ENCODE measurements at regions not wholly inside any gene's neighbourhood (a gene's known extent, or its start where the extent isn't known, plus 50 kb on each side); places are given as distances from the start of the nearest gene placed in this dataset.

GRCh38 chr6:147642458-147642857, 134.0 kb downstream of the SAMD5 start:
- Histone ChIP-seq H3K9ac (ENCODE audit: low read depth in 1 of 2, low read length in 2 of 2) (no peak overlapping the region), H3K4me3 (ENCODE audit: low read depth in 1 of 2, low read length in 2 of 2) (no peak overlapping the region), H3K4me1 (ENCODE audit: control insufficient read depth in 1 of 2, insufficient read depth in 2 of 2, low read length in 2 of 2) (no peaks in the 10 kb centered on the region), H3K9me3 (ENCODE audit: control insufficient read depth in 1 of 2, low read length in 2 of 2) (no peaks in the 10 kb centered on the region), H3K36me3 (ENCODE audit: control insufficient read depth in 1 of 2, insufficient read depth in 2 of 2, low read length in 2 of 2) (no peaks in the 10 kb centered on the region), H3K27me3 (ENCODE audit: control insufficient read depth in 1 of 2, insufficient read depth in 2 of 2, low read length in 2 of 2) (no peaks in the 10 kb centered on the region), H3K27ac (ENCODE audit: low read depth, low read length) (no peak overlapping the region)

- Histone ChIP-seq H3K27me3 (ENCODE audit: control insufficient read depth in 1 of 2, insufficient read depth in 2 of 2, low read length in 2 of 2) (no peaks in the 10 kb centered on the region), H3K36me3 (ENCODE audit: control insufficient read depth in 1 of 2, insufficient read depth in 2 of 2, low read length in 2 of 2) (no peaks in the 10 kb centered on the region), H3K27ac (ENCODE audit: low read depth, low read length) (no peak overlapping the region), H3K4me1 (ENCODE audit: control insufficient read depth in 1 of 2, insufficient read depth in 2 of 2, low read length in 2 of 2) (no peaks in the 10 kb centered on the region), H3K9me3 (ENCODE audit: control insufficient read depth in 1 of 2, low read length in 2 of 2) (no peaks in the 10 kb centered on the region), H3K9ac (ENCODE audit: low read depth in 1 of 2, low read length in 2 of 2) (no peak overlapping the region), H3K4me3 (ENCODE audit: low read depth in 1 of 2, low read length in 2 of 2) (no peak overlapping the region)
These were observed 135.1 kb downstream of the SAMD5 start for GRCh38 chr6:147643341-147644200.

- no peak overlapping the region for H3K27ac ChIP-seq (ENCODE audit: low read depth, low read length)
- H3K4me1 ChIP-seq (ENCODE audit: control insufficient read depth in 1 of 2, insufficient read depth in 2 of 2, low read length in 2 of 2), result no peaks in the 10 kb centered on the region
- no peak overlapping the region for H3K4me3 ChIP-seq (ENCODE audit: low read depth in 1 of 2, low read length in 2 of 2)
- no peaks in the 10 kb centered on the region for H3K9me3 ChIP-seq (ENCODE audit: control insufficient read depth in 1 of 2, low read length in 2 of 2)
- no peaks in the 10 kb centered on the region for H3K36me3 ChIP-seq (ENCODE audit: control insufficient read depth in 1 of 2, insufficient read depth in 2 of 2, low read length in 2 of 2)
- no peak overlapping the region for H3K9ac ChIP-seq (ENCODE audit: low read depth in 1 of 2, low read length in 2 of 2)
- no peaks in the 10 kb centered on the region for H3K27me3 ChIP-seq (ENCODE audit: control insufficient read depth in 1 of 2, insufficient read depth in 2 of 2, low read length in 2 of 2)
These were observed 140.4 kb downstream of the SAMD5 start for GRCh38 chr6:147648916-147649315.

- Histone ChIP-seq H3K27me3 (ENCODE audit: control insufficient read depth in 1 of 2, insufficient read depth in 2 of 2, low read length in 2 of 2) (no peaks in the 10 kb centered on the region), H3K4me3 (ENCODE audit: low read depth in 1 of 2, low read length in 2 of 2) (no peak overlapping the region), H3K36me3 (ENCODE audit: control insufficient read depth in 1 of 2, insufficient read depth in 2 of 2, low read length in 2 of 2) (no peaks in the 10 kb centered on the region), H3K9me3 (ENCODE audit: control insufficient read depth in 1 of 2, low read length in 2 of 2) (no peaks in the 10 kb centered on the region), H3K9ac (ENCODE audit: low read depth in 1 of 2, low read length in 2 of 2) (no peak overlapping the region), H3K27ac (ENCODE audit: low read depth, low read length) (no peak overlapping the region), H3K4me1 (ENCODE audit: control insufficient read depth in 1 of 2, insufficient read depth in 2 of 2, low read length in 2 of 2) (no peaks in the 10 kb centered on the region)
These were observed 143.0 kb downstream of the SAMD5 start for GRCh38 chr6:147651249-147652063.

- no peaks in the 10 kb centered on the region for H3K4me1 ChIP-seq (ENCODE audit: control insufficient read depth in 1 of 2, insufficient read depth in 2 of 2, low read length in 2 of 2)
- no peak overlapping the region for H3K4me3 ChIP-seq (ENCODE audit: low read depth in 1 of 2, low read length in 2 of 2)
- no peak overlapping the region for H3K9ac ChIP-seq (ENCODE audit: low read depth in 1 of 2, low read length in 2 of 2)
- H3K27ac ChIP-seq (ENCODE audit: low read depth, low read length), result no peak overlapping the region
- no peaks in the 10 kb centered on the region for H3K9me3 ChIP-seq (ENCODE audit: control insufficient read depth in 1 of 2, low read length in 2 of 2)
- H3K36me3 ChIP-seq (ENCODE audit: control insufficient read depth in 1 of 2, insufficient read depth in 2 of 2, low read length in 2 of 2), result no peaks in the 10 kb centered on the region
- no peaks in the 10 kb centered on the region for H3K27me3 ChIP-seq (ENCODE audit: control insufficient read depth in 1 of 2, insufficient read depth in 2 of 2, low read length in 2 of 2)
These were observed 145.1 kb downstream of the SAMD5 start for GRCh38 chr6:147653631-147654030.

GRCh38 chr6:147654103-147654845, 145.8 kb downstream of the SAMD5 start:
- no peak overlapping the region for H3K9ac ChIP-seq (ENCODE audit: low read depth in 1 of 2, low read length in 2 of 2)
- H3K4me3 ChIP-seq (ENCODE audit: low read depth in 1 of 2, low read length in 2 of 2), result no peak overlapping the region
- H3K27ac ChIP-seq (ENCODE audit: low read depth, low read length), result no peak overlapping the region
- H3K27me3 ChIP-seq (ENCODE audit: control insufficient read depth in 1 of 2, insufficient read depth in 2 of 2, low read length in 2 of 2), result no peaks in the 10 kb centered on the region
- H3K9me3 ChIP-seq (ENCODE audit: control insufficient read depth in 1 of 2, low read length in 2 of 2), result no peaks in the 10 kb centered on the region
- no peaks in the 10 kb centered on the region for H3K4me1 ChIP-seq (ENCODE audit: control insufficient read depth in 1 of 2, insufficient read depth in 2 of 2, low read length in 2 of 2)
- no peaks in the 10 kb centered on the region for H3K36me3 ChIP-seq (ENCODE audit: control insufficient read depth in 1 of 2, insufficient read depth in 2 of 2, low read length in 2 of 2)

- H3K4me1 ChIP-seq (ENCODE audit: control insufficient read depth in 1 of 2, insufficient read depth in 2 of 2, low read length in 2 of 2), result no peaks in the 10 kb centered on the region
- H3K9me3 ChIP-seq (ENCODE audit: control insufficient read depth in 1 of 2, low read length in 2 of 2), result no peaks in the 10 kb centered on the region
- no peak overlapping the region for H3K27ac ChIP-seq (ENCODE audit: low read depth, low read length)
- H3K27me3 ChIP-seq (ENCODE audit: control insufficient read depth in 1 of 2, insufficient read depth in 2 of 2, low read length in 2 of 2), result no peaks in the 10 kb centered on the region
- H3K4me3 ChIP-seq (ENCODE audit: low read depth in 1 of 2, low read length in 2 of 2), result no peak overlapping the region
- H3K9ac ChIP-seq (ENCODE audit: low read depth in 1 of 2, low read length in 2 of 2), result no peak overlapping the region
- H3K36me3 ChIP-seq (ENCODE audit: control insufficient read depth in 1 of 2, insufficient read depth in 2 of 2, low read length in 2 of 2), result no peaks in the 10 kb centered on the region
These were observed 152.1 kb downstream of the SAMD5 start for GRCh38 chr6:147660334-147661311.

GRCh38 chr6:147662646-147663045, 154.2 kb downstream of the SAMD5 start:
- Histone ChIP-seq H3K27ac (ENCODE audit: low read depth, low read length) (no peak overlapping the region), H3K4me3 (ENCODE audit: low read depth in 1 of 2, low read length in 2 of 2) (no peak overlapping the region), H3K9me3 (ENCODE audit: control insufficient read depth in 1 of 2, low read length in 2 of 2) (no peaks in the 10 kb centered on the region), H3K9ac (ENCODE audit: low read depth in 1 of 2, low read length in 2 of 2) (no peak overlapping the region), H3K27me3 (ENCODE audit: control insufficient read depth in 1 of 2, insufficient read depth in 2 of 2, low read length in 2 of 2) (no peaks in the 10 kb centered on the region), H3K36me3 (ENCODE audit: control insufficient read depth in 1 of 2, insufficient read depth in 2 of 2, low read length in 2 of 2) (no peaks in the 10 kb centered on the region), H3K4me1 (ENCODE audit: control insufficient read depth in 1 of 2, insufficient read depth in 2 of 2, low read length in 2 of 2) (no peaks in the 10 kb centered on the region)

- Histone ChIP-seq H3K9me3 (ENCODE audit: control insufficient read depth in 1 of 2, low read length in 2 of 2) (no peaks in the 10 kb centered on the region), H3K4me1 (ENCODE audit: control insufficient read depth in 1 of 2, insufficient read depth in 2 of 2, low read length in 2 of 2) (no peaks in the 10 kb centered on the region), H3K9ac (ENCODE audit: low read depth in 1 of 2, low read length in 2 of 2) (no peak overlapping the region), H3K27ac (ENCODE audit: low read depth, low read length) (no peak overlapping the region), H3K27me3 (ENCODE audit: control insufficient read depth in 1 of 2, insufficient read depth in 2 of 2, low read length in 2 of 2) (no peaks in the 10 kb centered on the region), H3K4me3 (ENCODE audit: low read depth in 1 of 2, low read length in 2 of 2) (no peak overlapping the region), H3K36me3 (ENCODE audit: control insufficient read depth in 1 of 2, insufficient read depth in 2 of 2, low read length in 2 of 2) (no peaks in the 10 kb centered on the region)
These were observed 155.6 kb downstream of the SAMD5 start for GRCh38 chr6:147664092-147664491.

All from duodenal mucosa (tissue), 2 donors.